Natural killer cell (primary cell): ENCODE measurements at regions not wholly inside any gene's neighbourhood (a gene's known extent, or its start where the extent isn't known, plus 50 kb on each side); places are given as distances from the start of the nearest gene placed in this dataset.

Source experiments
- ATAC-seq, 3 donors: fragments of 150-1000 bp in 2 of 3; fragments of 200-7000 bp in 1 of 3; cut with Tn5 transposase; 1 replicate in 1 of 3; 2 replicates in 2 of 3; pipeline ENCODE4 v1.10.0; 2021; ENCODE audit warnings: mild to moderate bottlenecking in 2 of 3, moderate library complexity in 2 of 3
- DNase-seq, 2 donors: peaks; one replicate each; pipeline versions ENCODE4 v3.0.0 to v3.0.0-alpha.2; 2013 to 2021; ENCODE audit warnings: mixed read lengths in 1 of 2
- H3K27ac ChIP-seq: one replicate; pipeline ENCODE4 v1.5.1; 2013; ENCODE audit warnings: mild to moderate bottlenecking, low read length
- H3K27me3 ChIP-seq: one replicate; pipeline ENCODE4 v1.6.1; 2013; ENCODE audit warnings: low read length; ENCODE audit not compliant: control insufficient read depth, insufficient read depth
- H3K36me3 ChIP-seq: one replicate; pipeline ENCODE4 v1.6.1; 2013; ENCODE audit warnings: low read length; ENCODE audit not compliant: control insufficient read depth, insufficient read depth
- H3K4me1 ChIP-seq: one replicate; pipeline ENCODE4 v1.6.1; 2013; ENCODE audit warnings: low read length; ENCODE audit not compliant: control insufficient read depth, insufficient read depth
- H3K4me3 ChIP-seq: one replicate; pipeline ENCODE4 v1.5.1; 2013; ENCODE audit warnings: low read length
- H3K9me3 ChIP-seq: one replicate; pipeline ENCODE4 v1.6.1; 2013; ENCODE audit warnings: low read length; ENCODE audit not compliant: control insufficient read depth, insufficient read depth
- H3K27ac Mint-ChIP-seq, 2 donors: one replicate each; pipeline ENCODE4 v1.8.0; 2022; ENCODE audit warnings: mild to moderate bottlenecking in 2 of 2, mixed read lengths in 2 of 2, moderate library complexity in 1 of 2
- H3K27me3 Mint-ChIP-seq, 2 donors: one replicate each; pipeline ENCODE4 v1.8.0; 2022; ENCODE audit warnings: low read depth in 2 of 2, mixed read lengths in 2 of 2
- H3K36me3 Mint-ChIP-seq: one replicate; pipeline ENCODE4 v1.8.0; 2022; ENCODE audit warnings: mixed read lengths
- H3K4me1 Mint-ChIP-seq, 2 donors: one replicate each; pipeline ENCODE4 v1.8.0; 2022; ENCODE audit warnings: mixed read lengths in 2 of 2
- H3K4me3 Mint-ChIP-seq: one replicate; pipeline ENCODE4 v1.8.0; 2022; ENCODE audit warnings: mild to moderate bottlenecking, moderate library complexity, mixed read lengths
- H3K9me3 Mint-ChIP-seq, 2 donors: one replicate each; pipeline ENCODE4 v1.8.0; 2022; ENCODE audit warnings: mixed read lengths in 2 of 2
- CTCF ChIP-seq: fragments of 200-600 bp; IDR thresholded peaks from one replicate; pipeline ENCODE4 v1.8.0; 2022; ENCODE audit warnings: antibody characterized with exemption
- WGBS: methylation state at CpG from one replicate; pipeline ENCODE4 v1.1.7; 2013; ENCODE audit warnings: missing lambda C conversion rate; ENCODE audit not compliant: insufficient coverage; 5-methylcytosine and 5-hydroxymethylcytosine counted together
- intact Hi-C: fragments of 100-400 bp; cut with micrococcal nuclease; formaldehyde crosslinking; loops from one replicate; pipeline ENCODE4 v1.14.2; 2022

DNA sequence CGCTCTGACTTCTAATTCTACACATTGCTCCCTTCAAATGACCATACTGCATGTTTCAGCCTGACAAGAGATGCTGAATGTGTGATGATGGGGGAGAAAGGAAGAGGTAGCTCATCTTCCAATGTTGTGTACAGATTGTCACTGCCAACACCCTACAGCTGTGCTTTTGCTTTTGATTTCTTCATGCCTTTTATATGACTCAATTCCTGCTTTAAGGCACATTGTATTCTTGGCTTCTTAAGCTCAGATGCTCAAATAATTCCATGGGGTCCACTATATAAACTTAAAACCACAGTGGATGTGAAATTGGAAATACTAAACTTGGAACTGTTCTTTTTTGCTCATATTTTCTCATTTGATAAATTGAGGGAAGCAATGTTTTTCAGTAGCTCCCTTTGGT lies 183.2 kb upstream of the WDFY3 start:
- no peaks in the 10 kb centered on the region for H3K36me3 ChIP-seq
- intact Hi-C loops: no loop called here
- WGBS: no CpG with 5 or more reads among the region's 1 CpG
- H3K27ac Mint-ChIP-seq: no peak overlapping the region
- no peaks in the 10 kb centered on the region for H3K9me3 ChIP-seq
- no peaks in the 10 kb centered on the region for H3K36me3 Mint-ChIP-seq
- no peak overlapping the region for H3K4me3 ChIP-seq
- no peak overlapping the region for H3K27ac ChIP-seq
- no peak for TF ChIP-seq CTCF
- DNase-seq (no peak), ATAC-seq (no peak)
- H3K27me3 ChIP-seq: no peaks in the 10 kb centered on the region
- H3K4me3 Mint-ChIP-seq: no peak overlapping the region
- no peaks in the 10 kb centered on the region for H3K4me1 ChIP-seq
- H3K27me3 Mint-ChIP-seq: no peaks in the 10 kb centered on the region
- peaks cover 0 to 1% of the 10 kb centered on the region in 2 donors for H3K9me3 Mint-ChIP-seq
- no peaks in the 10 kb centered on the region for H3K4me1 Mint-ChIP-seq

DNA sequence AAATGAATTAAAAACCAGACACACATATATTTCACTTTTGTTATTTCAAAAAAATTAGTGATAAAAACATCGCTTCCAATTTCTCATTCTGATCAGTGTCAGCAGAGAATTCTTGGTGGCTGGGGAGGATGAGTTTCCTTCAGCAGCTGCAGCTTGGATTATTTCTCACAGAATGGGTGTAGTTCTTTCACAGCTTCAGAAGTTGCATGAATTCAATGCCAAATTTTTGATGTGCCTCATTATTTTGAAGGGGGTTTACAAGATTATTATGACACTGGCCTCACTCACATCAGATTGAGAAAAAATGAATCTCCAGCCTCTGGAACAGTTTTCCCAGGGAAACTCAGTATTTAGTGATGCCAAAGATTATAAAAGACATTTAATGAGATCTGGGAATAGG lies 184.9 kb upstream of the WDFY3 start:
- ATAC-seq (no peak), DNase-seq (no peak)
- Histone ChIP-seq H3K27me3 (no peaks in the 10 kb centered on the region), H3K4me3 (no peak overlapping the region), H3K36me3 (no peaks in the 10 kb centered on the region), H3K9me3 (no peaks in the 10 kb centered on the region), H3K4me1 (no peaks in the 10 kb centered on the region), H3K27ac (no peak overlapping the region)
- no peak for TF ChIP-seq CTCF
- H3K9me3 Mint-ChIP-seq: peaks cover 0 to 4% of the 10 kb centered on the region in 2 donors
- H3K4me1 Mint-ChIP-seq: no peaks in the 10 kb centered on the region
- H3K4me3 Mint-ChIP-seq: no peak overlapping the region
- H3K27ac Mint-ChIP-seq: no peak overlapping the region
- H3K36me3 Mint-ChIP-seq: no peaks in the 10 kb centered on the region
- WGBS: 100% methylated on average over 1 of the region's 1 CpG
- intact Hi-C loops: no loop called here
- no peaks in the 10 kb centered on the region for H3K27me3 Mint-ChIP-seq

- H3K27ac ChIP-seq: no peak overlapping the region
- intact Hi-C loops: no loop called here
- H3K4me3 ChIP-seq: no peak overlapping the region
- ATAC-seq: no peak
- H3K4me3 Mint-ChIP-seq: no peak overlapping the region
- H3K36me3 ChIP-seq: no peaks in the 10 kb centered on the region
- WGBS: 55% methylated on average over 1 of the region's 2 CpGs
- H3K9me3 ChIP-seq: no peaks in the 10 kb centered on the region
- no peaks in the 10 kb centered on the region for H3K27me3 ChIP-seq
- H3K4me1 ChIP-seq: no peaks in the 10 kb centered on the region
- no peak for DNase-seq
- H3K27me3 Mint-ChIP-seq: no peaks in the 10 kb centered on the region
- peaks cover 0 to 4% of the 10 kb centered on the region in 2 donors for H3K9me3 Mint-ChIP-seq
- no peaks in the 10 kb centered on the region for H3K36me3 Mint-ChIP-seq
- no peak for TF ChIP-seq CTCF
- no peaks in the 10 kb centered on the region for H3K4me1 Mint-ChIP-seq
- H3K27ac Mint-ChIP-seq: no peak overlapping the region
These were observed 185.3 kb upstream of the WDFY3 start for GRCh38 chr4:85151786-85152185.

DNA sequence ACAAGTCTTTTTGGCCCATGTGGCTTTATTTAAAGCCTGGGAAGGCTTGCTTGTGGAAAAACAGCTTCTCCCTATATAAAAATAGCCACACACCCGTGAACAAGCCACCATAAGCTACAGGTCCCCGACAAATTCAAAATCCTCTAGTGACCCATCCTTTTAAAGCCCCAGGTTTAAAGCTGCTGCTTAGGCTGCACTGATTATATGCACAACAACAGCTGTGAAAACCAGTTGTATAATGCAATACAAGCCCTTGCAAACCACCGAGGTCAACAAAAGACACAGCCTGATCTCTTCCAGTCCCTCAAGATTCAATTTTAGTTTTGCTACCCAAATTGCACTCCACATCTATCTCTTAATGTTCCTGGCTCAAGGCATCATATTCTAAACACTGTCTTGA lies 186.0 kb upstream of the WDFY3 start:
- WGBS: 87% methylated on average over 3 of the region's 3 CpGs
- Mint-ChIP-seq H3K36me3 (no peaks in the 10 kb centered on the region), H3K27me3 (no peaks in the 10 kb centered on the region), H3K4me1 (no peaks in the 10 kb centered on the region), H3K27ac (no peak overlapping the region), H3K4me3 (no peak overlapping the region), H3K9me3 (peaks cover 0 to 4% of the 10 kb centered on the region in 2 donors)
- Histone ChIP-seq H3K36me3 (no peaks in the 10 kb centered on the region), H3K4me1 (no peaks in the 10 kb centered on the region), H3K27ac (no peak overlapping the region), H3K9me3 (no peaks in the 10 kb centered on the region), H3K27me3 (no peaks in the 10 kb centered on the region), H3K4me3 (no peak overlapping the region)
- ATAC-seq (no peak), DNase-seq (no peak)
- intact Hi-C loops: no loop called here
- TF ChIP-seq CTCF: no peak
